ENCODE measurements at regions not wholly inside any gene's neighbourhood (a gene's known extent, or its start where the extent isn't known, plus 50 kb on each side); places are given as distances from the start of the nearest gene placed in this dataset.

DNA sequence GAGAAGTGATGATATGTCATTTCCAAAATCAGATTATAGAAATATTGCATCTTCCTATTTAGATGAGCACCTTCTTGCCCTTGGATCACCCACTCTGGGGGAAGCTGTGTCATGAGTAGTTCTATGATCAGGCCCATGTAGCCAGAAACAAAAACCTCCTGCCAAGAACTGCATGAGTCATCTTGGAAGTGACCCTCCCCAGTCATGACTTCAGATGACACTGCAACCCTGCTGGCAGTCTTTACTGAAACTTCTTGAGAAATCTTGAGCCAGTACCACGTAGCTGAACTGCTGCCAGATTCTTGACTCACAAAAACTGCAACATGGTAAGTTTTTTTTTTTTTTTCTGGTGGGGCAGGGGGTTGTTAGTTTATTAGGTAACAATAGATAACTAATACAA, 439.6 kb upstream of the PTGER4 start:
- intact Hi-C loops (cut with DNase I; ENCODE audit: low total_unique reads) = no loop called here
- Histone ChIP-seq H3K27me3 (no peaks in the 10 kb centered on the region), H3K4me1 (no peaks in the 10 kb centered on the region), H3K27ac (no peak overlapping the region), H3K36me3 (no peaks in the 10 kb centered on the region), H3K9me3 (no peaks in the 10 kb centered on the region), H3K4me3 (no peak overlapping the region)
- TF ChIP-seq, protein P1, sequence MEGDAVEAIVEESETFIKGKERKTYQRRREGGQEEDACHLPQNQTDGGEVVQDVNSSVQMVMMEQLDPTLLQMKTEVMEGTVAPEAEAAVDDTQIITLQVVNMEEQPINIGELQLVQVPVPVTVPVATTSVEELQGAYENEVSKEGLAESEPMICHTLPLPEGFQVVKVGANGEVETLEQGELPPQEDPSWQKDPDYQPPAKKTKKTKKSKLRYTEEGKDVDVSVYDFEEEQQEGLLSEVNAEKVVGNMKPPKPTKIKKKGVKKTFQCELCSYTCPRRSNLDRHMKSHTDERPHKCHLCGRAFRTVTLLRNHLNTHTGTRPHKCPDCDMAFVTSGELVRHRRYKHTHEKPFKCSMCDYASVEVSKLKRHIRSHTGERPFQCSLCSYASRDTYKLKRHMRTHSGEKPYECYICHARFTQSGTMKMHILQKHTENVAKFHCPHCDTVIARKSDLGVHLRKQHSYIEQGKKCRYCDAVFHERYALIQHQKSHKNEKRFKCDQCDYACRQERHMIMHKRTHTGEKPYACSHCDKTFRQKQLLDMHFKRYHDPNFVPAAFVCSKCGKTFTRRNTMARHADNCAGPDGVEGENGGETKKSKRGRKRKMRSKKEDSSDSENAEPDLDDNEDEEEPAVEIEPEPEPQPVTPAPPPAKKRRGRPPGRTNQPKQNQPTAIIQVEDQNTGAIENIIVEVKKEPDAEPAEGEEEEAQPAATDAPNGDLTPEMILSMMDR (IDR thresholded peaks at IDR 0.05) = no peak
- no peak for TF ChIP-seq POLR2A (IDR thresholded peaks at IDR 0.05)
- no peak for DNase-seq

DNA sequence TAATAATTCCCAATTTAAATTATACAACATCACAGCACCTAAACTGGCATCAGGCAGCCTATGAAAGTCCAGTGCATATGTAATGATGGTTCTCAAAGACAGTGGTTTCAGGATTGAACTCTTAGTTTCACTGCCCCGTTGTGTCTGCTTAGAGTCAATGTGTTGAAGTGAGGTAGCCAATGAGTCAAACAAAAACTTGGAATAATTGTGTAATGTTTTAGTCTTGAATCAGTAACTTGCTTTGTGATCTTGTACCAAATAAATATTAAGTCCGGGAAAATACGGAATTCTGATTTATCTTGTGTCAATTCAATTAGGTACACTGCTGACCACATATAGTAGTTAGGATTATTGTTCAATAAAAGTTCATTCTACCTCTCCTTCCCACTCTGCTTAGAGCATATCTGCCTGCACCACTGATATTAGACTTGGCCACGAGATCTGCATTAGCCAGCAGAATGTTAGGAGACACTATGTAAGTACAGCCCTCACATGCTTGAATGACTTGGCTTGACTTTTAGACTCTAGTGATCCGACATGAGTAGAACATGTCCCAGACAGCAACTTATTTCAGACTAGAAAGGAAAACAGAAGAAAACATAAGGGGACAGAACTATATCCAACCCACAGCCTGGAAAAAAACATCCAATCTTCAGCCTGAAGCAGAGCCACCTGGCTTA, 441.5 kb upstream of the PTGER4 start:
- Histone ChIP-seq H3K9me3 (no peaks in the 10 kb centered on the region), H3K36me3 (no peaks in the 10 kb centered on the region), H3K4me3 (no peak overlapping the region), H3K27me3 (no peaks in the 10 kb centered on the region), H3K27ac (no peak overlapping the region), H3K4me1 (no peaks in the 10 kb centered on the region)
- TF ChIP-seq, protein P1 (IDR thresholded peaks at IDR 0.05) = no peak
- TF ChIP-seq POLR2A (IDR thresholded peaks at IDR 0.05) = no peak
- no peak for DNase-seq
- intact Hi-C loops (cut with DNase I; ENCODE audit: low total_unique reads) = no loop called here

DNA sequence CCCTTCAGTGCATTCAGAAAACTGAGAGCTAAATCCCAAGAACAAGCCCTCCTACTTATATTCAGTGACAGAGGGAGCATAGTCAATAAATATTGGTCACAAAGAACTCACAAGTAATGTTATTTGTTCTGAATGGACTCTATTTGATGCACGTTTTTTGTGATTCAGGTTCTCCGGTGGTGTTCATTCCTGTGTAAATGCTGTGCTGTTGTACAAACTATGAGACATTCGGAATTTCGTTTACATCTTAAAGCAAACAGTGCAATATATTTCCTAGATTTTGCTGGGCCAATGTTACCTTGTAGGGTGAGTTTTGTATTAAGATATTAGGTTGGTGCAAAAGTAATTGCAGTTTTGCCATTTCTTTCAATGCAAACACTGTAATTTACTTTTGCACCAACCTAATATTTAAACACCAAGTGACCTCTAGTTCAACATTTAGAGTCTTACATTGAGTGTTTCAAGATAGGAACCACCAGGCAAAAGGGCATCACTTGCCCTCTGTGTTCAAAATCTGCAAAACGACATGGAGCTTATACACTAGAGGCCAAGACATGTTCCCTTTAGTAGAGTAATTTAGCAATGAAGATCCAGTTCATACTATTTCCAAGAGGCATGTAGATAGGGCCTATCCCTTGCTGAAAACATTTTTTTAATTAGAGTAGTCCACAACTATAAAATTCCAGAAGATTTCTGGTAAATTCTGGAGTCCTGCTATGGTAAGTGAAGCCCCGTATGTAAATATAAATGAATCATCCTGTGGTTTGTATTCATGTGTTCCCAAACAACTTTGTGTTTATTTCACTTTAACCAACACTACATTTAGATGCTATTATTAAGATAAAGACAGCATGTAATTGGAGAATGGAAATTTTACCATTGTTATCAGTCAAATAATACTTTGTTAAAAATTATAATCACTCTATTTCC, 444.0 kb upstream of the PTGER4 start:
- H3K27me3 ChIP-seq = no peaks in the 10 kb centered on the region
- intact Hi-C loops (cut with DNase I; ENCODE audit: low total_unique reads) = no loop called here
- H3K36me3 ChIP-seq = no peaks in the 10 kb centered on the region
- no peak overlapping the region for H3K27ac ChIP-seq
- H3K9me3 ChIP-seq = no peaks in the 10 kb centered on the region
- no peak for TF ChIP-seq POLR2A (IDR thresholded peaks at IDR 0.05)
- TF ChIP-seq, protein P1 (IDR thresholded peaks at IDR 0.05) = no peak
- no peaks in the 10 kb centered on the region for H3K4me1 ChIP-seq
- H3K4me3 ChIP-seq = no peak overlapping the region
- no peak for DNase-seq

DNA sequence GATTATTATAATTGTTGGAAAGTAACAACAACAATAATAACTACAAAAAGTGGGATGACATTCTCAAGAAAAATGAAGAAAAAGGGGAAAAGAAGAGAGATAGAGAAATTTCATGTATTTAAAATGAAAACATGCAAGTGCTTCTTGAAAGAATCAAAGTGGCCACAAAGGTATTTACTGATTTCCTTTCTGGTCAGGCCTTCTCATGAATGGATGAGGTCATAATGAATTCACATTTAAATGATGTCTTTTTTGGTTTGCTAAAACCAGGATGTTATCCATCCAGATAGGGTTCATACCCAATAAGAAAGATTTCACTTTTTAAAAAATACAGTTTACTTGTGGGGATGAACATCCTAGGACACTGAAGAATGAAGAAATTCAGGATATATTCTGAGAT, 446.4 kb upstream of the PTGER4 start:
- TF ChIP-seq, protein P1 (IDR thresholded peaks at IDR 0.05) = no peak
- no peak for TF ChIP-seq POLR2A (IDR thresholded peaks at IDR 0.05)
- no peak for DNase-seq
- no peaks in the 10 kb centered on the region for H3K9me3 ChIP-seq
- H3K4me3 ChIP-seq = no peak overlapping the region
- intact Hi-C loops (cut with DNase I; ENCODE audit: low total_unique reads) = no loop called here
- no peaks in the 10 kb centered on the region for H3K27me3 ChIP-seq
- no peaks in the 10 kb centered on the region for H3K36me3 ChIP-seq
- no peak overlapping the region for H3K27ac ChIP-seq
- no peaks in the 10 kb centered on the region for H3K4me1 ChIP-seq

DNA sequence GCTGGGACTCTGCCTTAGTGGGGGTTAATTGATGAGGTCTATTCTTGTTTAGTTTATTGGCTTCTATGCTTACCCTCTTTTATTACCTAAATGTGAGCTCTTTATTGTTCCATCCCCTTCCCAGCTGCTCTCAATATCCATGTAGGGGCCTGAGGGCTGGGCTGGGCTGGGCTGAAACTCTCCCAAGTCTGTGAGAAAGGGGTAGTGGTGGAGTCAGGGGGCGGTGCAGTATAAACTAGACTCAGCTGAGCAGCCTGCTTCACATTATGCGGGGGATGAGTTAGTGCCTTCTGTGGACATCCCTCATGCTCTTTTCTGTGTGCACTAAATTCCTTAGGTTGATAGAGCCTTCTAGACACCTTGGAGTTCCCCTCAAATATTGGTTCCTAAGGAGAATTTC, 451.8 kb upstream of the PTGER4 start:
- no peaks in the 10 kb centered on the region for H3K4me1 ChIP-seq
- H3K4me3 ChIP-seq = no peak overlapping the region
- H3K27ac ChIP-seq = no peak overlapping the region
- no peaks in the 10 kb centered on the region for H3K27me3 ChIP-seq
- no peaks in the 10 kb centered on the region for H3K36me3 ChIP-seq
- TF ChIP-seq POLR2A (IDR thresholded peaks at IDR 0.05) = no peak
- TF ChIP-seq, protein P1 (IDR thresholded peaks at IDR 0.05) = no peak
- intact Hi-C loops (cut with DNase I; ENCODE audit: low total_unique reads) = no loop called here
- H3K9me3 ChIP-seq = no peaks in the 10 kb centered on the region
- no peak for DNase-seq

Data from uterus (tissue), 3 donors.